ENCODE measurements at regions not wholly inside any gene's neighbourhood (a gene's known extent, or its start where the extent isn't known, plus 50 kb on each side); places are given as distances from the start of the nearest gene placed in this dataset.

- no peak for FAIRE-seq
- DNase-seq (ENCODE audit: insufficient read length): no peak
- TF ChIP-seq POLR2A (IDR thresholded peaks at IDR 0.05; ENCODE audit: low read depth, low read length) (no peak), POLR2AphosphoS5 (IDR thresholded peaks at IDR 0.05; ENCODE audit: low read depth, low read length) (no peak), TAF1 (IDR thresholded peaks at IDR 0.05; ENCODE audit: borderline replicate concordance, low read depth, low read length) (no peak)
These were observed 80.3 kb downstream of the KLF6 start for GRCh38 chr10:3704565-3705325.

GRCh38 chr10:3702569-3702968, 82.4 kb downstream of the KLF6 start:
- DNase-seq (ENCODE audit: insufficient read length) (no peak), FAIRE-seq (no peak)
- no peak for TF ChIP-seq POLR2AphosphoS5 (IDR thresholded peaks at IDR 0.05; ENCODE audit: low read depth, low read length)

GRCh38 chr10:3702056-3702546, 82.9 kb downstream of the KLF6 start:
- no peak for DNase-seq (ENCODE audit: insufficient read length)
- no peak for FAIRE-seq
- TF ChIP-seq POLR2AphosphoS5 (IDR thresholded peaks at IDR 0.05; ENCODE audit: low read depth, low read length): no peak
- no peak for TF ChIP-seq TAF1 (IDR thresholded peaks at IDR 0.05; ENCODE audit: borderline replicate concordance, low read depth, low read length)
- TF ChIP-seq POLR2A (IDR thresholded peaks at IDR 0.05; ENCODE audit: low read depth, low read length): no peak

GRCh38 chr10:3701491-3701890, 83.5 kb downstream of the KLF6 start:
- no peak for FAIRE-seq

GRCh38 chr10:3700531-3701076, 84.4 kb downstream of the KLF6 start:
- FAIRE-seq: no peak
- TF ChIP-seq TAF1 (IDR thresholded peaks at IDR 0.05; ENCODE audit: borderline replicate concordance, low read depth, low read length) (no peak), POLR2A (IDR thresholded peaks at IDR 0.05; ENCODE audit: low read depth, low read length) (no peak), POLR2AphosphoS5 (IDR thresholded peaks at IDR 0.05; ENCODE audit: low read depth, low read length) (no peak)

More at GRCh38 chr10:3701491-3701890, 83.5 kb downstream of the KLF6 start:
- DNase-seq (ENCODE audit: insufficient read length): no peak
- TF ChIP-seq POLR2A (IDR thresholded peaks at IDR 0.05; ENCODE audit: low read depth, low read length): no peak
- no peak for TF ChIP-seq TAF1 (IDR thresholded peaks at IDR 0.05; ENCODE audit: borderline replicate concordance, low read depth, low read length)
- no peak for TF ChIP-seq POLR2AphosphoS5 (IDR thresholded peaks at IDR 0.05; ENCODE audit: low read depth, low read length)

GRCh38 chr10:3699916-3700315, 85.1 kb downstream of the KLF6 start:
- TF ChIP-seq POLR2AphosphoS5 (IDR thresholded peaks at IDR 0.05; ENCODE audit: low read depth, low read length): no peak
- DNase-seq (ENCODE audit: insufficient read length) (no peak), FAIRE-seq (no peak)

More at GRCh38 chr10:3700531-3701076, 84.4 kb downstream of the KLF6 start:
- DNase-seq (ENCODE audit: insufficient read length): no peak

- no peak for FAIRE-seq
- DNase-seq (ENCODE audit: insufficient read length): no peak
- TF ChIP-seq POLR2AphosphoS5 (IDR thresholded peaks at IDR 0.05; ENCODE audit: low read depth, low read length) (no peak), POLR2A (IDR thresholded peaks at IDR 0.05; ENCODE audit: low read depth, low read length) (no peak), TAF1 (IDR thresholded peaks at IDR 0.05; ENCODE audit: borderline replicate concordance, low read depth, low read length) (no peak)
These were observed 86.7 kb downstream of the KLF6 start for GRCh38 chr10:3698312-3698711.

- FAIRE-seq (no peak), DNase-seq (ENCODE audit: insufficient read length) (no peak)
- no peak for TF ChIP-seq TAF1 (IDR thresholded peaks at IDR 0.05; ENCODE audit: borderline replicate concordance, low read depth, low read length)
- TF ChIP-seq POLR2A (IDR thresholded peaks at IDR 0.05; ENCODE audit: low read depth, low read length): no peak
- TF ChIP-seq POLR2AphosphoS5 (IDR thresholded peaks at IDR 0.05; ENCODE audit: low read depth, low read length): no peak
These were observed 91.3 kb downstream of the KLF6 start for GRCh38 chr10:3693698-3694080.

GRCh38 chr10:3693022-3693697, 91.8 kb downstream of the KLF6 start:
- TF ChIP-seq POLR2A (IDR thresholded peaks at IDR 0.05; ENCODE audit: low read depth, low read length): no peak
- no peak for TF ChIP-seq TAF1 (IDR thresholded peaks at IDR 0.05; ENCODE audit: borderline replicate concordance, low read depth, low read length)
- no peak for TF ChIP-seq POLR2AphosphoS5 (IDR thresholded peaks at IDR 0.05; ENCODE audit: low read depth, low read length)
- FAIRE-seq: no peak
- no peak for DNase-seq (ENCODE audit: insufficient read length)

GRCh38 chr10:3692387-3692999, 92.5 kb downstream of the KLF6 start:
- FAIRE-seq (no peak), DNase-seq (ENCODE audit: insufficient read length) (no peak)
- no peak for TF ChIP-seq POLR2AphosphoS5 (IDR thresholded peaks at IDR 0.05; ENCODE audit: low read depth, low read length)
- no peak for TF ChIP-seq POLR2A (IDR thresholded peaks at IDR 0.05; ENCODE audit: low read depth, low read length)
- no peak for TF ChIP-seq TAF1 (IDR thresholded peaks at IDR 0.05; ENCODE audit: borderline replicate concordance, low read depth, low read length)

GRCh38 chr10:3691482-3691881, 93.5 kb downstream of the KLF6 start:
- FAIRE-seq (no peak), DNase-seq (ENCODE audit: insufficient read length) (no peak)

More at GRCh38 chr10:3691482-3691881, 93.5 kb downstream of the KLF6 start:
- TF ChIP-seq POLR2AphosphoS5 (IDR thresholded peaks at IDR 0.05; ENCODE audit: low read depth, low read length) (no peak), POLR2A (IDR thresholded peaks at IDR 0.05; ENCODE audit: low read depth, low read length) (no peak), TAF1 (IDR thresholded peaks at IDR 0.05; ENCODE audit: borderline replicate concordance, low read depth, low read length) (no peak)

Data from GM12892 (cell line).